ENCODE measurements at regions not wholly inside any gene's neighbourhood (a gene's known extent, or its start where the extent isn't known, plus 50 kb on each side); places are given as distances from the start of the nearest gene placed in this dataset.

DNA sequence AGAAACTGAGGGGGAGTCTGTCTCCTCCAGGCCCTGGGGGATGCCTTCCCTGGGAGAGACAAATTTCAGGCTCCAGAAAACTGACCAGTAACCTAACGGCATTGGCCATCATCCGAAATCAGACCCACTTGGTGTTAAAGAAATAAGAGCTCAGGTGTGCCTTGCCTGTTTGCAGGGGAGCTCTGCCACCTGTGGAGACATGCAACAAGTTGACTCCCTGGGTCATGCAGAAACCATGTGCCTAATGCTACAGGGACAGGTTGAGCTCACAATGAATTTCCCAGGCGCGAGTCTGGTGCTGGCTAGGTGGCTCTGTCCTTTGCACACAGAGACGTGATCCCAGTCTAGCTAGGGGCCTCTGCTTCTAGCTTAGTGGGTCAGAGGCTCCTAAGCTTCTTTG, 95.8 kb upstream of the KIT start:
- TF ChIP-seq CTCF (IDR thresholded peaks at IDR 0.05) = no peak
- TF ChIP-seq POLR2A (IDR thresholded peaks at IDR 0.05) = no peak
- no peak for TF ChIP-seq POLR2AphosphoS5 (IDR thresholded peaks at IDR 0.05)
- no peak for TF ChIP-seq EP300 (IDR thresholded peaks at IDR 0.05)
